ENCODE measurements at regions not wholly inside any gene's neighbourhood (a gene's known extent, or its start where the extent isn't known, plus 50 kb on each side); places are given as distances from the start of the nearest gene placed in this dataset.

DNA sequence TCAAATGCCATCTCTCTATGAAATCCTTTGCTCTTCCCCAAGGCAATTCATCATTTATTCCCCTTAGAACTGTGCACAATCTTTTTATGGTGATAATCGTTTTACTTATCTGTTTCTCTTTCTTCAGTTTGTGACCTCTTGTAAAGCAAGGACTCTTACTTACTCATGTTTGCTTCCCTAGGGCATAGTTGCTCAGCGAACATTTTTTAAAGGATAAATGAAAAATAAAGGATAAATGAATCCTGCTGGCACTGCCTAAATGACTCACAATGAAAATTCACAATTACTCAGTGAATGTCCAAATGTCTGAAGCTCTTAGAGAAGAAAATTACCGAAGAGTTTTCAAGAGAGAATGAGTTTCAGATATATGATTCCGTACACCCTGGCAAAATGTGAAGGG is 671.7 kb downstream of the CDH11 start:
- intact Hi-C loops (cut with DNase I, micrococcal nuclease): no loop called here
- Mint-ChIP-seq H3K4me1 (ENCODE audit: low read depth) (no peaks in the 10 kb centered on the region), H3K4me3 (no peak overlapping the region), H3K9me3 (peaks cover 11% of the 10 kb centered on the region), H3K27ac (no peak overlapping the region), H3K36me3 (ENCODE audit: low read depth) (no peaks in the 10 kb centered on the region), H3K27me3 (no peaks in the 10 kb centered on the region)
- Histone ChIP-seq H3K27me3 (ENCODE audit: control insufficient read depth in 1 of 2, insufficient read depth in 2 of 2, low read length in 2 of 2) (no peaks in the 10 kb centered on the region), H3K4me1 (ENCODE audit: insufficient read depth, low read length) (no peaks in the 10 kb centered on the region), H3K4me3 (ENCODE audit: low read length) (no peak overlapping the region), H3K36me3 (ENCODE audit: insufficient read depth, low read length) (no peaks in the 10 kb centered on the region), H3K9me3 (ENCODE audit: control insufficient read depth in 1 of 2, insufficient read depth in 1 of 2, low read length in 2 of 2) (peaks cover 0 to 7% of the 10 kb centered on the region in 2 experiments), H3K27ac (ENCODE audit: low read depth in 1 of 2, low read length in 2 of 2) (no peak overlapping the region)
- ChIA-PET CTCF (no interaction called here), POLR2A (no interaction called here)
- DNase-seq: no peak
- TF ChIP-seq, protein P1, sequence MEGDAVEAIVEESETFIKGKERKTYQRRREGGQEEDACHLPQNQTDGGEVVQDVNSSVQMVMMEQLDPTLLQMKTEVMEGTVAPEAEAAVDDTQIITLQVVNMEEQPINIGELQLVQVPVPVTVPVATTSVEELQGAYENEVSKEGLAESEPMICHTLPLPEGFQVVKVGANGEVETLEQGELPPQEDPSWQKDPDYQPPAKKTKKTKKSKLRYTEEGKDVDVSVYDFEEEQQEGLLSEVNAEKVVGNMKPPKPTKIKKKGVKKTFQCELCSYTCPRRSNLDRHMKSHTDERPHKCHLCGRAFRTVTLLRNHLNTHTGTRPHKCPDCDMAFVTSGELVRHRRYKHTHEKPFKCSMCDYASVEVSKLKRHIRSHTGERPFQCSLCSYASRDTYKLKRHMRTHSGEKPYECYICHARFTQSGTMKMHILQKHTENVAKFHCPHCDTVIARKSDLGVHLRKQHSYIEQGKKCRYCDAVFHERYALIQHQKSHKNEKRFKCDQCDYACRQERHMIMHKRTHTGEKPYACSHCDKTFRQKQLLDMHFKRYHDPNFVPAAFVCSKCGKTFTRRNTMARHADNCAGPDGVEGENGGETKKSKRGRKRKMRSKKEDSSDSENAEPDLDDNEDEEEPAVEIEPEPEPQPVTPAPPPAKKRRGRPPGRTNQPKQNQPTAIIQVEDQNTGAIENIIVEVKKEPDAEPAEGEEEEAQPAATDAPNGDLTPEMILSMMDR (IDR thresholded peaks at IDR 0.05): no peak
- no peak for ATAC-seq (ENCODE audit: poor library complexity)

DNA sequence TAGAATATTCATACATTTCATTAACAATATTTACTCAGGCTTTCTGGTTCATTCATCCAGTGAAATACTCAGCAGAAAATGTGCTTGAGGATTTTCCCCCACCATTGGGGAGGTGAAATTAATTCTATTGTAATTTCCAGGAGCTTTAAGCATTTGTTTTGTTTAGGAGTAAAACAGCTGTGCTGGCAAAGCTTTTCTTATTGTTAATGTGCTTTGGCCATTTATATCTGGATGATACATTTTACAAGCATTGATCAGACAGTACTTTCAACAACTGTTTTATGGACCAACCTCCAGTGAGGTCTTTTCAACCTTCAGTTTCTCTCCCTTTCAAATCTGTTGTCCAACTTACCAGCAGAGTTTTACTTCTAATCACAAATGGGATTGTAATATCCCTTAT is 672.4 kb downstream of the CDH11 start:
- Mint-ChIP-seq H3K27ac (no peak overlapping the region), H3K4me3 (no peak overlapping the region), H3K27me3 (no peaks in the 10 kb centered on the region), H3K4me1 (ENCODE audit: low read depth) (no peaks in the 10 kb centered on the region), H3K9me3 (peaks cover 10% of the 10 kb centered on the region), H3K36me3 (ENCODE audit: low read depth) (no peaks in the 10 kb centered on the region)
- Histone ChIP-seq H3K4me3 (ENCODE audit: low read length) (no peak overlapping the region), H3K27ac (ENCODE audit: low read depth in 1 of 2, low read length in 2 of 2) (no peak overlapping the region), H3K4me1 (ENCODE audit: insufficient read depth, low read length) (no peaks in the 10 kb centered on the region), H3K27me3 (ENCODE audit: control insufficient read depth in 1 of 2, insufficient read depth in 2 of 2, low read length in 2 of 2) (no peaks in the 10 kb centered on the region), H3K9me3 (ENCODE audit: control insufficient read depth in 1 of 2, insufficient read depth in 1 of 2, low read length in 2 of 2) (peaks cover 0 to 7% of the 10 kb centered on the region in 2 experiments), H3K36me3 (ENCODE audit: insufficient read depth, low read length) (no peaks in the 10 kb centered on the region)
- TF ChIP-seq, protein P1 (IDR thresholded peaks at IDR 0.05): no peak
- ATAC-seq (ENCODE audit: poor library complexity): no peak
- POLR2A ChIA-PET: no interaction called here
- intact Hi-C loops (cut with DNase I, micrococcal nuclease): no loop called here
- no peak for DNase-seq
- CTCF ChIA-PET: no interaction called here

DNA sequence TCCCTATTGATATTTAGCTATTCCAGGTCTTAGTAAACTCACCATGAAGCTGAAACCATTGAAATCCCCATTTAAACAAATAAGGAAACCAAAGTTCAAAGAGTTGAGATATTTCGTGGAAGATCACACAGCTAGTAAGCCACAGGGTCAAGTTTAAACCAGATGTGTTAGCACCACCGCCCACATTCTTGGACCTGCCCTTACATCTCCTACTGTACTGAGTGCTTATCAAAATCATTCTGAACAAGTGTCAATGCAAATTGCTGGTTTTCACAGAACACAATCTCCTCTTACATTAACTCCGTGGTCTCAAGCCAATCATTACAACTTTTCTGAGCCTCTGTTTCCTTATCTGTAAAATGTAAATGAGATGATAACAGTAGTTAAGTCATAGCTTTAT is 676.2 kb downstream of the CDH11 start:
- Mint-ChIP-seq H3K36me3 (ENCODE audit: low read depth) (no peaks in the 10 kb centered on the region), H3K4me1 (ENCODE audit: low read depth) (no peaks in the 10 kb centered on the region), H3K27ac (no peak overlapping the region), H3K27me3 (no peaks in the 10 kb centered on the region), H3K4me3 (no peak overlapping the region), H3K9me3 (peaks cover 6% of the 10 kb centered on the region)
- Histone ChIP-seq H3K4me3 (ENCODE audit: low read length) (no peak overlapping the region), H3K27me3 (ENCODE audit: control insufficient read depth in 1 of 2, insufficient read depth in 2 of 2, low read length in 2 of 2) (no peaks in the 10 kb centered on the region), H3K9me3 (ENCODE audit: control insufficient read depth in 1 of 2, insufficient read depth in 1 of 2, low read length in 2 of 2) (no peaks in the 10 kb centered on the region), H3K27ac (ENCODE audit: low read depth in 1 of 2, low read length in 2 of 2) (no peak overlapping the region), H3K4me1 (ENCODE audit: insufficient read depth, low read length) (no peaks in the 10 kb centered on the region), H3K36me3 (ENCODE audit: insufficient read depth, low read length) (no peaks in the 10 kb centered on the region)
- intact Hi-C loops (cut with DNase I, micrococcal nuclease): no loop called here
- DNase-seq (no peak), ATAC-seq (ENCODE audit: poor library complexity) (no peak)
- POLR2A ChIA-PET: no interaction called here
- CTCF ChIA-PET: no interaction called here
- TF ChIP-seq, protein P1 (IDR thresholded peaks at IDR 0.05): no peak

Measured in CD4-positive, alpha-beta T cell (primary cell).